GM21381 (cell line): ENCODE measurements at regions not wholly inside any gene's neighbourhood (a gene's known extent, or its start where the extent isn't known, plus 50 kb on each side); places are given as distances from the start of the nearest gene placed in this dataset.
"Not testable (repeated sequence)": the region's sequence is repeated elsewhere in the genome, so short reads cannot be mapped to it uniquely, and the experiment has no call there.

Experiments used
- ATAC-seq: cut with Tn5 transposase; IDR thresholded peaks from one replicate; pipeline ENCODE4 v1.9.1; 2021; ENCODE audit warnings: mild to moderate bottlenecking, moderate library complexity; ENCODE audit not compliant: unreplicated experiment

DNA sequence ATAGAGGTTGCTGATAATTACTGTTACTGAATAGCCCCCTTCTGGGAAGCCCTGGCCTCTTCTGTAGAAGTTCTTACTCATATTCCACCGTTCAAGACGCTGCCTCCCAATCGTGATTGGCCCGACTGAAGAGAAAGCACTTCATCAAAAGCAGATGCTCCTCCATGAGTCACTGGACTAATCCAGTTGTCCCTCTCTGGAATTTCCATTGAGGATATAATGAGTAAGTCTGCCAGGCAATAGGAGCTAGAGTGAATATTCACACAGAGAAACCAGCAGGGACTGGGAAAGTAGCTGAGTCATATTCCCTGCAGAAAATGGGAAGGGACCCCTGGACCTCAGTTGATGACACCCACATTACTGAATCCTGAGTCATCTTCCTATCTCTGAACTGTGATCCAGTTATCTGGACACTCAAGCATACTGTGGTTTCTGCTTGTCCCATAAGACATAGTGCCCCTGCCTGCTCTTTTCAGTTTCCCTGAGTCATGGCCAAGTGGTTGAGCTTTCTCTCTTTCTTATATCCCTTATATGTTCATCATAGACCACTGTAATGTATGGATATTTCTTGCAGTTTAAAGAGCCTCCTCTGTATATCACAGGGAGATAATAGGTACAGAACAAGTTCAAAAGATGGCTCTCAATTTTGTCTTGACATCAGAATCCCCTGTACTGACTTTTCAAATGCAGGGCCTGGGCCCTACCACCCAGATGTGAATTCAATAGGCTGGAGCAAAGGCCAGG, 151.2 kb upstream of the CDIN1 start:
- no peak for ATAC-seq

DNA sequence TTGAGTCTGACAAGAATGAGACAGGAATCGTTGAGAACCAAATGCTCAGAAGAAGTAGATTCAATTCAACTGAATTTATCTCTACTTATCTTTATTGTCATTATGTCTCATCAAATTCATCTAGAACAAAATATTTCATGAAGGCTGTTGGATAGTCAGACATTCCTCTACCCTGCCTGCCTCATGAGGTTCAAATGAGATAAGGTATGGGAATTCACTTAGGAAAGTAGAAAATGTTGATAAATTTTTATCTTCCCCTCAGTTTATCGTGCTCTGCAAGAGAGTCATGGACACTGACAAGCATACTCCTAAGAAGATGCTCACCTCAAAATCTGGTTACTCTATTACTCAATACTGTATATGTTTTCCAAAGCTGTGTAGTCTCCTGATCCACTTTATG, 149.7 kb upstream of the CDIN1 start:
- no peak for ATAC-seq

DNA sequence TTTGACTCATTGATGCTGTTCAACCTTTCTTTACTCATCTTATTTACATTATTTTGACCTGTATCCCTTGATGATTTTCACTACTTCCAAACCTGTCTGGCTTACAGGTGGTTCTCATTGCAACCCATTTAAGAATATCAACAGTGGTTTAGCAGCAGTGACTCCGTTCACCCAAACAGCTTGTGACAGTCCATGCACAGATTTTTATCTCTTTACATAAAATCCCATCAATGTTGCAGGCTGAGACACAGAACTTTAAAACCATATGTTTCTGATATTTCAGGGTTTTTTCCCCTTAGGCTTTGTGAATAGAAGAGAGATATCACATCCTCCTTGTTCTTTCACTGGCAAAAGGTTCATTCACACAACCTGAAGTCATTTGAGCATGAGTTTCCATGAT, 149.1 kb upstream of the CDIN1 start:
- no peak for ATAC-seq

DNA sequence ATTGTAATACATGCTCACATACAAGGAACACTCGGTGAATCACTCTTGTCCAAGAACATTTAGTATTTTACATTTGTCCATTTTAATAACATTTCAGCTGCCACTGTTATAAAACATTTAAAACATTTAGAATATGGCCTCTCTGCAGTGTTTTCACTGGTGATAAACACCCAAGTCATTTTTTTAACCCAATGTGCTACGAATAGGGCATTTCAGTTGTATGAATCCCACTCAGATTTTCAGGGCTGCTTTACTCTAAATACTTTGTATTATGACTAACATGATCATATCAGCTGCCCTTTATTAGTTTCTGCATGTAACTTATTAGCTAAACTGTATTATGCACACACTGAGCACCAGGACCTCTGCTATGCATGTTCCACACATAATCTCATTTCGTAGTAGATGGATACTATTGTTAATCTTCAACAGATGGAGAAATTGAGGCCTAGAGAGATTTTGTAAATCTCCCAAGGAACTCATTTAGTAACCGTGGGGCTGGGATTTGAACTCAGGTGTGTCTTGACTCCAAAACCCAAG, 148.6 kb upstream of the CDIN1 start:
- ATAC-seq, result no peak

DNA sequence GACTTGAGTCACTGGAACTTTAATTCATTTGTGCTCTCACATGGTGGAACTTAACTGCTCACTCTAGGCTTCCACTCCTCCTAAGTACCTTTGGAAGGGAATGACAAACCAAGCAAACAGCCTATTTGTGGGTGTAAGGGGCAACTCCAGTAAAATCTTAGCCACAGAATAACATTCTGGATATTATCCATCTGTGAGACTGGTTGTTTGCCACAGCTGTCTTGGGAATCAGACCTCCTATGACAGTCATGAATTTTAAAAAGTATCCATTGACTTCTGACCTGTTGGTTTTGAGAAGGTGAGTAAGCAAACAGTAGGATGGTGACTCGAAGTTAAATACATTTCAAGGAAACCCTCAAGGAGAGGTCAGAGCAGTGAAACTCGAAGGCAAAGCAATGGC, 147.3 kb upstream of the CDIN1 start:
- ATAC-seq, result no peak

DNA sequence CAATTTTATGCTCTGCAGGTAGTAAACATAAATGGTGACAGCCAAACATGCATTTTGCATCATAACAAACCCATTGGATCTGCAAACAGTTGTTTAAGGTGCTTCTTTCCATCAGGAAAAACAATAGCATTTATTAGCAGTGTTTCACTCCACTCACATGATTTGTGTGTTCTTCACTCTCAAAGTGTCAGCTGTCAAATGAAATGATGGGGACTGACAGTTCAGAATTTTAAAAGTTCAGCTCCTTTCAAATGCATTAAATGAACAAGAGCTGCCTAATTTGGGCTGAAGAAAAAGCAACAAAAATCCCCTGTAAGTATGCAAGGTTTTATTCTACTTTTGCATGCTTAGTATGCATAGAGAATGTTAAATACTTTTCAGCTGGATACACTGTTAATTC, 145.2 kb upstream of the CDIN1 start:
- ATAC-seq, result no peak

DNA sequence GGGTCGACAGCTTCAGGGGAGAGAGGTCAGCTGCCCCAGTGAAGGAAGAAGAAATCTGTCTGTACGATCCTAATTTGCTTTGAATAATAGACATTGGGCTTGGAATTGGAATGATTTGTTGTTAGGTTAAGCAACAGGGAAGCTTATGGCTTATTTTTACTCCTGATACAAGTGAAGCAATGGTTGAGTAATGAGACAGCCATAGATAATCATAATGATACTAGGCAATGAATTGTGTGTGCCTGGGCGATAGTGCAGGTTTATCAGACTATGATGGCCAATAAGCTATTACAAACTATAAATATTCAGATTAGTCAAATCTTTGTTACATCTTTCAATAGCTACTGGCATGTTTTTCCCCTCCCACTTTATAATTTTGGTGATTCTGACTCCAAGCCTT, 140.9 kb upstream of the CDIN1 start:
- ATAC-seq, result no peak

DNA sequence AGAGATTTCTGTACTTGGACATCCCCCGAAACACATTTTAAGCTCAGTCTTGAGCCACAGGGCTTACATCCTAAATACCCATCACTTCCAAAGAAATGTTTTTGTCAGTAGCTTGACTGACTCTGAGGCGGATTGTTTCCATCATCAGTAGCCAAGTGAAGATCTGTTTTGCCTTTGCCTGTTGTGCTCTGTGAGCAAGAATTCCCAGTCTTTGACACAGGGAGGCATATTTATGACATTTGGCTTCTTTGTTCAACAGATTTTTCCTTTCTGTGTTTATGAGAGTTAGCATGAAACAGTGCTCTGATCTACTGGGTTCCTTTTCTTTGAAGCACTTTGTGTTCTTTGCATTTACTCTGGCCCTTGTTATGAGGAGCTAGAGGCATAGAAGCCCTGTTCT, 132.1 kb upstream of the CDIN1 start:
- ATAC-seq, result no peak

DNA sequence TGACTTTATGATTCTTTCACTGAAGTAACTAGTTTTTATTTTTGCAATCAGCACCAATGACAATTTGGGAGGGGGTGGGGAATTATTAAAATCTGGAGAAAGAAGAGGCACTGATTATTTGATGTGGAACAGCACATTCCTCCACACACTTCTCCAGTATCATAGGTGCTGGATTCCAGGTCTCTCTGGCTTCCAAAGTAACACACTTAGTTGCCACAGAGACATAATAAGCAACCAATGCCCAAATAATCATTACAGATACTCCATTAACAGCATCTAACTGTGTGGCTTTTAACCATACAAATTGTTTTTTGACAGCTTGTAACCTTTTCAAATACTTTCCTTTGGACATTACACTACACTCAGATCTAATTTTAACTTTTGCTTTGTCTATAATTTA, 131.0 kb upstream of the CDIN1 start:
- no peak for ATAC-seq

DNA sequence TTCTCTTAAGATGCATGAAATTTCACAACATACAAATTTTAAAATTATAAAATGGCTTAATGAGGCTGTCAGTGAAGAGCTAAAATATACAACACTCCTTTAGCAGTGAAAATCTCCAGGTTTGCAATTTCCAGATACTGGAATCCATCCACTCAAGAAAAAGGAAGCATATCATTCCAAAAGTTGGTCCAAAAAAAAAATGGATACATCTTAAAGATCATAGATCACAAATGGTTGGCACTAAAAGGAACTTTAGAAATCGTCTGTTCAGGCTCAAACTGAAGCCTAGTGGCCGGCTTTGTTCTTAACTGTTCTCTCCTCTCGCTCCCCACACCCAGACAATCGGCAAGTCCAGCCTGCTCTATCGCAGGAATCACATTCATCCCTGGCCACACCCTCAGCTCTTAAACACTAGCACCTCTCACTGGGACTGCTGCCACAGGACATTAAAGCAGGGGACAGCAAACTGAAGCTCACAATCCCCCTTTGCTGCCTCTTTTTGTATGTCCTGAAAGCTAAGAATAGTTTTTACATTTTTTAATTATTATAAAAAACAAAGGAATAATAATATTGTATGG, 130.3 kb upstream of the CDIN1 start:
- ATAC-seq, result no peak

DNA sequence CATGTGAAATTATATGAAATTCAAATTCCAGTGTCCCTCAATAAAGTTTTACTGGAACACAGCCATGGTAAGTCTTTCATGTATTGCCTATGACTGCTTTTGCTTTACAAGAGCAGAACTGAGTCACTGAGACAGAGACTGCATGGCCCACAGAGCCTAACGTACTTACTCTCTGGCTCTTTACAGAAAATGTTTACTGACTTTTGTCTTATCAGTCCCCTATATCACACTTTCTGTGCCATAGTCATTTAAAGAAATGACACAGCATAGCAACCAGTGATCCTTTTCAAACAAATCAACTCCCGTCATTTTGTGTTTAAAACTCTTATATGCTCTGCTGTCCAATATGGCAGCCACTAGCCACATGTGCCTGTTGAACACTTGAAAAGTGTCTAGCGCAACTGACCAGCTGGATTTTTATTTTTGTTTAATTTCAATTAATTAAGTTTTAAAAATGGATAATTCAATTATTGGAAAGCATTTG, 129.7 kb upstream of the CDIN1 start:
- ATAC-seq, result no peak

DNA sequence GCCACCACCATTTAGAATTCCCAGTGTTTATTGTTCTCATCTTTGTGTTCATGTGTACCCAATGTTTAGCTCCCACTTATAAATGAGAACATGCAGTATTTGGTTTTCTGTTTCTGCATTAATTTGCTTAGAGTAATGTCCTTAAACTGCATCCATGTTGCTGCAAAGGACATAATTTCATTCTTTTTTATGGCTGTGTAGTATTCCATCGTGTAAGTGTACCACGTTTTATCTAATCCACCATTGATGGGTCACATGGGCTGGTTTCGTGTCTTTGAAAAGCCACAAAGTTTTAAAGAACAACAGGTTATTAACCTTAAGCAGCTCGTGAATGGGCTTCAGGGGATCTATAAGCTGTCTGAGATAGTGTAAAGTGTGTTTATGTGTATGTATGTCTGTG, 125.2 kb upstream of the CDIN1 start:
- not testable (repeated sequence) for ATAC-seq

DNA sequence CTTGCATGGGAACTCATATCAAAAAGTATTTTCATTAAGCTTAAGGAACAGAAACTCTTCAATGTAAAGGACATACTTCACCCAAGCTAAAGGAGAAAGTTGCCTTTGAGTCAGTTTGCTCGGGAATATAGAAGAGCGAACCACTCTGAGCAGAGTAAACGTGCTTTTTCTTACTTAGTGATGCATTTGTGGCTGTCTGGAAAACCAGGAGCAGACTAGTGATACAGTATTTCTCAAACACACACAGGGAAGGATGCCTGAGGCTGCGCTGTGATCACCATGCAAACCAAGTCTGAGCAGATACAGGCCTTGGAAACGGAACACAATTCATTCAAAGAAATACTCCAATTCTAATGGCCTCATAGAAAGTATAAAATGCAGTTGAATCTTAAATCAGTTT, 121.0 kb upstream of the CDIN1 start:
- ATAC-seq, result no peak

DNA sequence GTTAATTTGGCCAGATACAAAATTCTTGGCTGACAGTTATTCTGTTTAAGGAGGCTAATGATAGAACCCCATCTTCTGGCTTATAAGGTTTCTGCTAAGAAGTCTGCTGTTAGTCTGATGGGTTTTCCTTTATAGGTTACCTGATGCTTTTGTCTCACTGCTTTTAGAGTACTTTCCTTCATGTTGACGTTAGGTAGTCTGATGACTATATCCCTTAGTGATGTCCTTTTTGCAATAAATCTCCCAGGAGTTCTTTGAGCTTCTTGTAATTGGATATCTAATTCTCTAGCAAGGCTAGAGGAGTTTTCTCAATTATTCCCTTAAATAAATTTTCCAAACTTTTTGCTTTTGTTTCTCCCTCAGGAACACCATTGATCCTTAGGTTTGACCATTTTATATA, 114.1 kb upstream of the CDIN1 start:
- no peak for ATAC-seq

DNA sequence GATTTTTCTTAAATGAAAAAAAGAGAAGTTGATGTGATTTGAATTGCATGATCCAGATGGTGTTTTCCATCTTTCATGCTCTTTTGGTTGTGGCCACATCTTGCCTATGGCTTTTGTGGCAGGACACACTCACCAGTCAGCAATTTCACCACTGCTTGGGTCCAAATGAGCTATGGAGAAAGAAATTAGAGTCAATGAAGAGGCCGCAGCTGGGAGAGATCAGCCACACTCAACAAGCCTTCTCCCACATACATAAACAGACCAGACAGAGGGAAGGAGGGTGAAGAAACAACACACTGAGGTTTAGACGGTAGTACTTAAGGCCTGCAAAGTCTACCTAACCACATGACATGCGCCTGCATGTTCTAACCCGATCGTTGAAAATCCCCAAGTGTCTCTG, 110.7 kb upstream of the CDIN1 start:
- ATAC-seq, result no peak

DNA sequence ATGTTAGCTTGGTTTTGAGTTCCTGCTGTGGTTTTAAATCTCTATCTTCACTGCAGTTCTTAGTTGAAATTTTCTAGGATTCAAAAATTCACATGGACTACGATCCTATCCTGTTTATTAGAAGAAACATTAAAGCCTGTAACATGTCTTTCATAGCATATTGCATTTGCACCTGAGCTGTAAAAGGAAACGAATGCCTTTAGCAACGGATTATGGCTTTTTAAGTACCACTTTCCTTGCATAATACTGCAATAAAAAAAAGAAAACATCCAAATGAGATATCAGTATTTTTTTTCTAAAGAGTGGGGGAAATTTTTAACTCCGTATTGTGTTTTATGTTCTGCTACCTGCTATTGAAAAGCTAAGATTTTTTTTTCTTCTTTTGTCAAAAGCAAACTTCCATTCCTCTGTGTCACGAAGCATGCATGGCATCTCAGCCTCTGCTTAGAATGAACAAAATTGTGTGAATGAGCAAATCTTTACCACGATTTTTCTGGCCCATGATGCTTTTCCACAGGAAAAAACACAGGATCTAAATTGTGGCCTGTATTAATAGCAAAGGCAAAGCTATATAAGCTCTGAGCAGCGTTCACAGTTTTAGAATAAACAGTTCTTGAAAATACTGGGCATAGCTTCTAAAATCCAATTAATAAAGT, 110.0 kb upstream of the CDIN1 start:
- no peak for ATAC-seq

DNA sequence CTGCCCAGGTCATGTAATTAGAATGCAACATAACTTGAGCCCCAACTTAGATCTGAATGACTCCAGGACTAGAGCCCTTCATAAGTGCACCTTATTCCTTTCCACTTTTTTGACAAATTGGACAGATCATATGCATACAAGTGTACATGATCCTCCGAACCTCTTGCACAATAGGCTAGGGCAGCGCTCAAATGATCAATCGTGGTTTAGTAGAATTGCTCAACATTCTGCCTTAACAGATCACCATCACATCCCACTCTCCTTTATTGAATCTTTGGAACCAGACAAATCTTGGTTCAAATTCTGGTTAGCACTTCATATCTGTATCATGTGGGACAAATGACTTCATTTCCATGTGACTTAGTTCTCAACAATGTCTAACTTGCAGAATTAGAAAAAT, 106.8 kb upstream of the CDIN1 start:
- no peak for ATAC-seq

DNA sequence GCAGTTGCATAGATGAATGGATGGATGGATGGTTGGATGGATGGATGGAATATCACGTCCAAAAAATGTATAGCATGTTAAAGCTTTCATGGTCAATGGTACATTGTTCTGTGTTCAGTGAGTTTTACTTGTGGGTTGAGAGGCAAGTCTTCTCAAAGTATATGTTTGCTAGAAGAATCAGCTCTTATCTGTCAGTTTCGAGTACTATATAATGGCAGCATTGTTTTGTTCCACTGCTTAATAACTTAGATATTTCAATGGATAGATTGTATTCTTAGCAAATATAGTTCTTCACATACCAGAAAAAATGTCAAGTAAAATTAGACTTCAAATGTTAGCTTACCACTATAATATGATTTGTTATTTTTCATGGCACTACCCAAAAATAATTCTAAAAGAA, 100.9 kb upstream of the CDIN1 start:
- no peak for ATAC-seq

DNA sequence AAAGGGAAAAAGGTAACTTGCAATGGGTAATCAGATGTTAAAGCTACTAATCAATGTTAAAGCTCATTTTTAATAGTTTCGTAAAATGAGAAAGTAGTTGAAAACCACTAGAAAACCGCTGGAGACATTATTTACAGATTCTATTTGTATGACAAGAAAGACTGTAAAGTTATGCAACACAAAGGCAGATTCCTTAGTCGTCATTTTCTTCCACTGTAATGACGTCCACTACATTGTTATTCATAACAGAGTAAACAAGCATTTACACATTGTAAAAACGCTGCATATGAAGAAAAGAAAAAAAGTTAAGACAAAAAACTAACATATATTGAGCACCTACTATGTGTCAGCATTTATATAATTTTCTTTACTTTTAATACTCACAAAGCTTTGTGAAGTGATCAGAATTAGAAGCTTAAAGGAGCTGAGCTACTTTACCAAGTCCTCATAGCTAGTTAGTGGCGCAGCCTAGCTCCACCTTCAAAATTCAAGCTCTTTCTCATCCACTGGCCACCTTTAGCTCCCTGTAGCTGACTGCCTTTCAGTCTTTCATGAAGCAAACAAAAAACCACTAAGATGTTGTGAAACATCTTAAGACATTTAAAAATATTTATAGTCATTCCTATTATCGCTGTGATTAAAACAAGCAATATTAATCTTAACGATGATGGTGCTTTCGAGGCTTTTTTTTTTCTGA, 100.1 kb upstream of the CDIN1 start:
- ATAC-seq, result no peak

DNA sequence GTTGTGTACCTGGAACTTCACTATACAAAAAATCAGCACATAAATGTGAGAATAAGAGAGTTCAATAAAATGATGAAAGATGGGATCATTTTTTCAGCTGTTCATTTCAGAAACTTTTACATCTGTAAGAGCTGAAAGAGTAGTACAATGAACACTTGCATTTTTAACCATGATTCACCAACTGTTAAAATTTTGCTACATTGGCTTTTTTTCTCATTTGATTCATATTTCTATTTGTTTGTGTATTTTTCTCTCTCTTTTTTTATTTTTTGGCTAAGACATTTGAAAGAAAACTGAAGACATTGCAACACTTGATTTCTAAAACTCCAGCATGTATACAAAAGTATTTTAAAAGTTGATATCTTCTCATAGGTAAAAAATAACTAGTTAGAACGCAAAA, 98.3 kb upstream of the CDIN1 start:
- ATAC-seq, result no peak

DNA sequence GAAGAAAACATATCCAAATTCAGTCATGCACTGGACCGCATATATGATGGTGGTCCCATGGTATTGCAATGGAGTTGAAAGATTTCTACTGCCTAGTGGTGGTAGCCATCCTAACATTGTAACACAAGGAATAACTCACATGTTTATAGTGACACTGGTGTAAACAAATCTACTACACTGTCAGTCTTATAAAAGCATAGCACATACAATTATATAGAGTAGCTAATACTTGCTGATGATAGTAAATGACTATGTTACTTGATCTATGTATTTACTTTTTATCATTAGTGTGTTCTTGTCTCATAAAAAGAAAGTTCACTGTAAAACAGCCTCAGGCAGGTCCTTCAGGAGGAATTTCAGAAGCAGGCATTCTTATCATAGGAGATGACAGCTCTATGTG, 96.0 kb upstream of the CDIN1 start:
- no peak for ATAC-seq
